ENCODE measurements at regions not wholly inside any gene's neighbourhood (a gene's known extent, or its start where the extent isn't known, plus 50 kb on each side); places are given as distances from the start of the nearest gene placed in this dataset.
"Not testable (repeated sequence)": the region's sequence is repeated elsewhere in the genome, so short reads cannot be mapped to it uniquely, and the experiment has no call there.

DNA sequence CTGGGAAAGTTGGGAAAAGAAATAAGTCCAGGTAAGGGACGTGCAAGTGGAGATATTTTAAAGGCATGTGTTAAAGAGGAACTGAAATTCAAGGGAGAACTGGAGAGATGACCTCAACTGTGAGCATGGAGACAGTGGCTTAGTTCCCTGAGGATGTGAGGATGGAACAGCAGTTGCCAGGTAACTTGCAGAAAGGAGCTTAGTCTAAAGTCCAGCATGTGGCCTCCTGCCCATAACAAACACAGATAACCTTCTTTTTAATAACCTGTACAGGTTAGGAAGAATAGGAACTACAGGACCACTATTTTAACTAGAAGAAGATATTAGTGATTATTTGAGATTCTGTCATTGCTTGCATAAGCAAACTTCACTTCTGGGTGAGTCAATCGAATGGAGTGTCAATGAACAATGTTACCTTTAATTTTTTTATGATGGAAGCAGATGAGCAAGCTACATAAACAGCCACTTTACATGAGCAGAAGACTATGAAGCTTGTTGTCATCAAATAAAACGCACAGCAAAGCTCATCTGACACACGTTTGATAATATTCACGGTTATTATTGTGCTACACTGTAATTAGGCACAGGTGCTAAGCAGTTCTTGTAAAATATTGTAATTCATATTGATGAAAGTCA is 291.7 kb upstream of the DDHD1 start:
- no peak for DNase-seq

DNA sequence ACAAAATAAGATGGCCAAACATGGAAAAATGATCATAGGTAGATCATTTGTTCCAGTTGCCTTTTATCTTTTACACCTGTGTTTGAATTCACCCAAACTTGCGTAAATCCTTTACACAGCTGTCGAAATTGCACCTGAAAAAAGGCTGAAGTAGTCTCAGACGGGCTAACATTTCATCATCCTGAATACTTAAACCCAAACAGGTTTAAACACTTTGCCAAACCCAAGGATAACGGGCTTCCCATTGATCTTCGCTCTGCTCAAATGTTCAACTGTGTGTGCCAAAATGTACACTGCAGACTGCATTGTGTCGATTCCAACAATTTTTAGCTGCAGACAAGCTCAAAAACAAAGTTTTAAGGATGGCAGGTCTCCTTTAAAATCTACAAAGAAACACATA is 288.7 kb upstream of the DDHD1 start:
- DNase-seq: no peak

DNA sequence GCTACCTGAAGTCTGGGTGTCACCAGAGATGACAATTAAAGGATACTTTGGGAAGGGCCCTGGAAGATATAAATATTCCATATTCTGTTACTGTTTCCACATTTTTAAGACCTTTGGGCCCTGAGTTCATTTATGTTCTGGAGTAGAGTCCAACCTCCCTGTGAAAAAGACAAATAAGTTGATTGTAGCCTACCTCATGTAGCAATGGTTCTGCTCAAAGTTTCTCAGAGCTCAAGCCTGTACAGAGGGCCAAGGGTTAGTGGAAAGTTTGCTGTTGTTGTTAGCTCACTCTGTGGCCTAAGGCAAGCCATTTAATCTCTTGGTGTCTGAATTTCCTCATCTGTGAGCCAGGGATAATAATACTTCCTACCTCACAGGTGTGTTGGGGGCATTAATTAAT is 284.7 kb upstream of the DDHD1 start:
- DNase-seq: no peak

DNA sequence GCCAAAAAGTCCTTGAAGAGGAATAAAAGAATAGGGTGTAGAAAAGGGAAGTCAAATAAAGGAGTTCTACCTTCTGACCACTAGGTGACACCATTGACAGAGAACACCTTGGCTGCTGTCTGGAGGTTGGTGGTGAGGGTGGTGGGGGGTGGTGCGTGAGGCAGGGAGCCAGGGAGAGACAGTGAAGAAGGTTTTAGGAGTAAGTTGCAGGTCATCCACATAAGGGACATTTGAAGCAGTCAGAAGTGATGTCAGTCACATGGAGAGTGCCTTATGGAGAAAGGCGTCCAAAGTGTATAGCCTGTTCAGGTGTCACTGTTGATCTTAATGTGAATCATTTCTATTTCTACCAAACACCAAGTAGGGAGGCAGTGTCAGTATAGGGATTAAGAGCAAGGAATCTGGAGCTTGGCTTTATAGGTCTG is 279.3 kb upstream of the DDHD1 start:
- DNase-seq: no peak

DNA sequence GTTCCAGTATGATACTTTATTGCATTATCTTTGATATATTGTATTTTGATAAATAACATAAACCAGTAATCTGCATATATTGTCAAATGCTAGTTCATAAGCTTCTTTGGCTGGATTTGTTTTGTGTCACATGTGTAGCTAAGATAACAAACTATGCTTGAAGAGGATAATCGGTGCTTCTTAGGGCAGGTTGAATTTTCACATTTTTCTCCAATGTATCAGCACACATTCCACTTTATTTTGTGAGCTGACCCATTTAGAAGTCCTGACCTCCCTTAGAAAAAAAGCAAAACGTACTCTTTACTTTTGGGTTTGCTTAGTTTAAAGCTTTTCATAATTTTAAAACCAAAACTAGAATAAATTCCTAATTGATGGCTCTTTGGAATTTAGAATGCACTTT is 277.7 kb upstream of the DDHD1 start:
- no peak for DNase-seq

DNA sequence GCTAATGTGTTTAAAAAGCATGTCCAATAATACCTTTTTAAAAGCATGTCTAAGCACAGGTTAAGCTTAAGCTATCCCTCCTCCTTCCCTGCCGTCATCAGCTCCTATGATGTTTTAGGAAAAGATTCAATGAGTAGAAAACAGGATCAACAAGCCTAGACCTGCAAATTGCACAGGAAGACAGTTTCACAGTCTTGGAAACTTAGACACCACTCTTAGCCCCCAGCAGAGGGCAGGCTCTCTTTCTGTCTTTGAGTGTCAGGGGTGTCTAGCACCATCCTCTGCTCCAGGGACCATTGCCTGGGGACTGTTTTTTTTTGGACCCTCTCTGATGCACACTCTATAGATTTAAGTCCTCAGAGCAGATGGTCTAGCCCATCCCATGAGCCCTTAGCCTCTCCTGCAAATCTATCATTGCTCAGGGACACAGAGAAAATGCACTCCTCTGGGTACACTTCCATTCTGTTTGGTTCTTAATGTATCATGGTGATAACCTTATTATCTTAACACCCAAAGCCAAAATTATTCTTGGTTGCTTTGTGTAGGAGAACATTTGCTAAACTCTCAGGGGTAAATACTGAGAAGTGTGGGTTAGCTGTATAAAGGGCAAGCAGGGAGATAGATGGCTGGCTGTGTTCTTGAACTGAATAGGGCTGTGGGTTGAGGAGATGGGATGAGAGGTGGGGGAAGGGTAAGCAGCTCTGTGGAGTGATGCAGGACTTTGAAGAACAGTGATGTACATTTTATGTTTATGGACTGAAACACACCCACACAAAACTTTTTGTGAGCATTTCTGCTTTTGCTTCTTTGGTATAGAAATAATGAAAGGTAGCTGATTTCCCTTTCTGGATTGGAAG is 259.9 kb upstream of the DDHD1 start:
- DNase-seq: no peak

DNA sequence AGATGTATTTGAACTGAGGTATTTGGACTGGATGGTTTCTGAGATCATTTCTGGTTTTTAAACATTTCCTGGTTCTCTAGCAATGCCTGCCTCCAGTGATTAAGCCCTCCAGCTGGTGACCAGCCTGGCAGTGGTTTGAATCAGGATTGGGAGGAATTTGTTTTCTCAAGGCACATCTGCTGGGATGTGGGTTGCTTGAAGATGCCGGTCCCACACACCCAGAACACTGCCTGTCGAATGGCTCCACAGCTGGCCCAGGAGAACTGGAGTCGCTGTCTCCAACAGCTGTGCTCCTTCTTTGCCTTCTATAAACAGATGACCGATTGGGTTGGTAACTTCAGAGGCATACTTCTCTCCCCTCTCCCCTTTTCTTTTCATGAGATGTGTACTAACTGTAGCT is 258.0 kb upstream of the DDHD1 start:
- DNase-seq: no peak

DNA sequence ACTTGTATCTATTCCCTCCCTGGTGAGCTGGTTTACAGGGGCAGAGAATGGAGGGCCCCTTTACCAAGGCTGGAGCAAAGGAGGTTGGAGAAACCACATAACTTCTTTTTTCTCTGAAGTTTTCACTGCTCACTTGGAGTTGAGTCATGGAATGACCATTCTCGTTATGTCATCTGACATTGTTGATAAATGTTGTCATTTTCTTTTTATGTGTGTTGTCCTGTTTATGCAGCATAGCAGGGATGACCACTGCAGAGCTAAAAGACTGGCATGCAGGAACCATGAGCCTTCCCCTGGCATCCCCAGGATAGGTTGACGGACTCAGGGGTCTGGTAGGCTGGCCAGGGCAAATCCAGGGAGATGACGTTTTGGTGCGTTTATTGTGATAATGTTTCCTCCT is 256.8 kb upstream of the DDHD1 start:
- DNase-seq: no peak

DNA sequence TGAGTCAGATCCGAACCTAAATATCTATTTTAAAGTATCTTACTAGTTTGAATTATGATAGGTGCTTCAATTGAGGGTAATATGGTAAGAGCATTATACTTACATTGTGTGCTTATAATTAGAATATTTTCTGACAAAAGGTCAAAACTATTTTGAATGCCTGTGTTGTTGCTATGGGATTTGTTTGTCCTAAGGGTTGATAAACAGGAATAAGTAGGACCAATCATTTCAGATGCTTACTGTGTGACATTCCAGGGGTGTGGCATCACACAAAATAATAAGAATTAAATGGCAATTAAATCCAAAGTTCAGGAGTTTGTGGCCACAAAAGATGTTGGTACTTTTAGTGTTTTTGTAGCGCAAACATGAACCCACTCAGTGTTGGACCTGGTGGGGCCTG is 256.2 kb upstream of the DDHD1 start:
- DNase-seq: no peak

DNA sequence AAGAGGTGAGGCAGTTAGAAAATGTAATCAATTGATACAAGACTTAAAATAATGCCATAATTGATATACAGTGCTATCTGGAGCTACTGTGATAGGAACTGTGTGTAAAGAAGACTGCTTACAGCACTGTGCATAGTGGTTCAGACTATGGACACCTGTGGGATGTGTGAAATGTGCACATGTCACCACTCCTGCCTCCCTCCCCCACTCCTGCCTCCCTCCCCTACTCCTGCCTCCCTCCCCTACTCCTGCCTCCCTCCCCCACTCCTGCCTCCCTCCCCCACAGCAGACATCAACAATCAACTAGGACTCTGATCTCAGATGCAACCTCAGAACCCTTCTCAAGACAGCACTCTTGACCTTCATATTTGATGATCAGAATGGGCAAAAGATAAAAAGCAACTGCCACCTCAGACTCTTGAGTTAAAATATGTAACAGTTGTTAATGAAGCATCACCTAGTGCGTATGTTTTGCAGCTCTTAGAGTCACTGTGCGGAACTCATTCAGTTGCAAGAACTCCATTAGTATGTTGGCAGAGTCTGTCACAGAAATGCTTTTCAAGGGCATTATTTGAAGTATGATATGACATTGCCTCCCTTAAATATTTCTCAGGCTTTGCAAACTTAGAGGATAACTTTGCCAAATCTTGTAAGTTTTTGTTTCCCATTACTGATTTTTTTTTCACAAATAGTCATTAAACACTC is 255.2 kb upstream of the DDHD1 start:
- no peak for DNase-seq

DNA sequence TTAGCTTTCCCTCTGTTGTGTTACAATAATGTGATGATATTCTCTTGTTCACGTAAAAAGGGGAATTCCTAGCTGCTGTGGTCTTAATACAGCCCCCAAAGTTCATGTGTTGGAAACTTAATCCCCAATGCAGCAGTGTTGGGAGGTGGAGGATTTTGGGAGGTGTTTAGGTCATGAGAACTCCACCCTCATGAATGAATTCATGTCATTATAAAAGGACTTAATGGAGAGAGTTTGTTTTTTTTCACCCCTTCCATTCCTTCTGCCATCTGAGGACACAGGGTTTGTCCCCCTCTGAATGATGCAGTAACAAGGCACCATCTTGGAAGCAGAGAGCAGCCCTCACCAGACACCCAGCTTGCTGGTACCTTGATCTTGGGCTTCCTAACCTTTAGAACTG is 253.4 kb upstream of the DDHD1 start:
- DNase-seq: no peak

DNA sequence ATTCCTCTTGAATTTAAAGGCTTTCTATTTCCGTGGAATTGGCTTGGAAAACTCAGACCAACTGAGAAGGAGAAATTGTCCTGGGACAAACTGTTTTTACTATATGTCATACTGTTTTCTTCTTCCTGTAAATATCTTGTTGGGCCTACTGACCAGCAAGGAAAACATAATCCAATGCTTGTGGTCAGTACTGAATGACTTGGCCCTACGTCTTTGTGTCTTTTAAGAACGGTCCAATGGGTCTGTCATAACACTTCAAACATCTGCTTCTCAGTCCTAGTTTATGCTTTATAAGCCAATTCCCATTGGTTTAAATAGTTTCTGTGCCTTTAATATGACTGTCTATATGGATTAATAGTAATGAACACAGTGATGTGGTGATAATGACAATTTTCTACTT is 248.5 kb upstream of the DDHD1 start:
- DNase-seq: no peak

DNA sequence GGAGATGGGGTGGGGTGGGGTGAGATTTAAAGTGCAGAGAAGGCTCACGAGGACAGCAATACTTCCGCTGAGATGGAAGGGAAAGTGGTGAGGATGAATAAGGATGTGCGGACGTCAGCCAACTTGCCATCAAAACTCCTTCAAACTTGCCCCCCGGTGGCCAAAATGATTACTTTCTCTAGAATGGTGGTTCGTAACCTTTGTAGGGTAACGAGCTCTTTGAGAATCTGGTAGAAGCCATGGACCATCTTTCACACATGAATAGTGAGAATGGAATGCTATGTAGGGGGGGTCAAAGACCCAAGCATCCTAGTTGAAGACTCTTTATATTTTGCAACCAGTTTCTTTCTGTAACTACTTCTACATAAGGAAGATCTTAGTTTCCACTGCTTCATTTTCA is 245.9 kb upstream of the DDHD1 start:
- no peak for DNase-seq

DNA sequence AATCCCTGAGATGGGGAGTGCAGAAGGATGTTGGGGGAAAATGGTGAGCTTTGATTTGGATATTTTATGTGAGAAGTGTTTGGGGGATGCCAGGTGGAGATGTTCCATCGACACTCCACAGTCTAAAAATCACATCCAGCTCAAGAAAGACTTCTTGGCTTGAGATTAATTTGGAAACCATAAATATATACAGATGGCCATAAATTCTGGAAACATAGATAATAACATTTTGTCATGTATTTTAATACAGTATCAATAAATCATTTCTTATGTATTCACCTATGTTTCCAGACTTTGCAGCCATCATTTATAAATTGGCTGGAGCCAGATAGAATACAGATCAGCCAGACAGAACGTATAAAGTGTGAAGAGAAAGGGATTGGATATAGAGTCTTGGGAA is 245.5 kb upstream of the DDHD1 start:
- no peak for DNase-seq

DNA sequence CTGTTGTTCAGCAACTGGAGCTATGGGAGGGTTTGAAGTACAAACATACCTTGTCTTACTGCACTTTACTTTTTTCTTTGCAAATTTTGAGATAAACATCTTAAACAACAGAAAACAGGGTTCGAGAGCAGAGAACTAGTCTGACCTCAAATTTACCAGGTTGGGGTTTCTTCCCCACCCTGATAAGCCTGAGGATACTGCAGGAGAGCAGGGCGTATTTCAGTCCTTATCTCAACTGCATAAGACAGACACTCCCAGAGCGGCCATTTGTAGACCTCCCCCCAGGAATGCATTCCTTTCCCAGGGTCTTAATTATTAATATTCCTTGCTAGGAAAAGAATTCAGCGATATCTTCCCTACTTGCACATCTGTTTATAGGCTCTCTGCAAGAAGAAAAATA is 242.1 kb upstream of the DDHD1 start:
- not testable (repeated sequence) for DNase-seq

DNA sequence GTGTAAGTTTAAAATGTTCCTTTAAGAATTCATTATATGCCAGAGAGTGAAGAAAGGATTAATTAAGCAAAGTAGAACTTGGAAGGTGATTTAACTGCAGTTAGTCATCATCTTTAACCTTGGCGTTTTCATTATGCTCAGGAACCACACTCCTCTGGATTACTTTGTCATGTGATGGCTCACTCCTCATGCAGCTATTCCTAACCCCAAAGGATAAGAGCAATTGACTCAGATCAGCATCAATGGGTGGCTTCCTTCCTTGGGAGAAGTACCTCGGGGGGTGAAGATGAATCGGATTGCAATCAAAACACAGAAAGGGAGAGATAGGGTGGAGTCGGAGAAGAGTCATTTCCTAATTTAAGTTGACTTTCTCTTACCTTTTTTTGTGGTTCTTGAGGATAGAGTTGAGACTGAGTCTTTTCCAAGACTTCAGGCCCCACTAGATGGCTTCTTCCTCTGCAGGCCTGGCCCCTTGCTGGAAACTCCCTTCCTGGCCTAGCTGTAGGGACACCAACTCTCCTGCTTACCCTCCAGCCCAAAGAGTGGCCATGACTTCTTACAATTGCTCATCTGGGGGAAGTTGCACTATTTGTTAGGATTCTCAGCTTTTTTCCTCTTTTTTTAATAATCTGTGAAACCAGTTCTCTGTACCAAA is 238.6 kb upstream of the DDHD1 start:
- DNase-seq: no peak

DNA sequence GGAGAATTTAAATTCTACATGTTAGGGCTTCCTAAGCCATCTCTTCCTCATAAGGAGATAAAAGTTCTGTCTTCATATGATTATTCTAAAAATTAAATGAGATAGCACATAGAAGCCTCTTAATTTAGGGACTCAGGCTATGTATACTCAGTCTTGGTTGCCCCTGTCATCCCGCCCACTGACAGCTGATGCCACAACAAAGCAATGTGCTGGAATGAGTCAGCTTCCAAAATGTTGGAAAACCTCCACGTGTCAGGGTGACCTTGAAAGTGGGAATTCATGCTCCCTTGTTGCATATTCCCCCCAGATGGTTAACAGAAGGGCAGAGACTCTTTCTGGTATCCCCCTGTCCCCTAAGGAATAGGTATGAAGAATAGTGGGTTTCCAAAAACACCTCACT is 238.0 kb upstream of the DDHD1 start:
- DNase-seq: no peak

DNA sequence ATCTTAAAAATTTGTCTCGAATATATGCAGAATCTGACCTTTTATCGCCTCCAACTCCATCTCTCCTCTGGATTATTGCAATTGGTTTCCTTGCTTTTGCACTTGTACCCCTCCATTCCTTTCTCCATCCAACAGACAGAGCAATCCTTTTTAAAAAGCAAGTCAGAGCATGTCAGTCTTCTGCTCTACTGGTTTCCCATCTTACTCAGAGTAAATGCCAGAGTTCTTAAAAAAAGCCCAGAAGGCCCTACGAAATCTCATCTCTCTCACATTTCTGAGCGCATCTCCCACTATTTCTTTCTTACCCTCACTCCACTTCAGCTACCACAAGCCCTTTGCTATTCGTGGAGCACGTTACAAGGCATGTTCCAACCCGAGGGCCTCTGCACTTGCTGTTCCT is 236.9 kb upstream of the DDHD1 start:
- no peak for DNase-seq

DNA sequence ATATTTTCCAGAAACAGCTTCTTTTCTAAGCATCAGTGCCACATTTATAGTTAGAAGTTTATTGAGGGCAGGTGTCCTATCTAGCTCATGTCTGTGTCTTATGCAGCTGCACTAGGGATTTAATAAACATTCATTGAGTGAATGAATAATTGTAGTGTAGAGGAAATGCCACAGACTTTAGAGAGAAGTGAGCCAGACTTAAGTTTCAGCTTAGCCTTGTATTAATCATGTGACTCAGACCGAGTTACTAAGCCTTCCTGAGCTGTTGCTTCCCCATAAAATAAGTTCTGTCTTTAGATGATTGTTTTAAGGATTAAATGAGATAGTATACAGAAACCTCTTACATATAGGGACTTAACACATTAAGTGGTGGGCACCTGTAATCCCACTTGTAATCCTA is 236.1 kb upstream of the DDHD1 start:
- DNase-seq: no peak

DNA sequence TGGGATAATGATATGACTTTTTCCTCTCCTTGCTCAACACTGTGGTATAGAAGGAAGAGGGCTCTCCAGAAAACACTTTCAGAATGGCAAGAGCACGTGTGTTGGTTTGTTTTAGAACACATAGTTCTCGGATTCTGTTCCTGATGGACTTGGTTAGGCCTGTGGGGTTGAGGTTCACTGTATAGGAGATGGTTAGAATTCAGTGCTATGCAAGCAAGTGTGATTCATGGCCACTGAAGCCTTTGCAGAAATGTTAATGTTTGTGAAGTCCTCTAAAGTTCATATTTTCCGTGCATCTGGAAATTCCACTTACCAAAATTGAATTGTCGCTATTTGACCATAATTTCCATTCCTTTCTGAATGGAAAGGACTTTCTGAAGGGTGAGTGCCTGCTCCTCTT is 233.2 kb upstream of the DDHD1 start:
- DNase-seq: no peak

DNA sequence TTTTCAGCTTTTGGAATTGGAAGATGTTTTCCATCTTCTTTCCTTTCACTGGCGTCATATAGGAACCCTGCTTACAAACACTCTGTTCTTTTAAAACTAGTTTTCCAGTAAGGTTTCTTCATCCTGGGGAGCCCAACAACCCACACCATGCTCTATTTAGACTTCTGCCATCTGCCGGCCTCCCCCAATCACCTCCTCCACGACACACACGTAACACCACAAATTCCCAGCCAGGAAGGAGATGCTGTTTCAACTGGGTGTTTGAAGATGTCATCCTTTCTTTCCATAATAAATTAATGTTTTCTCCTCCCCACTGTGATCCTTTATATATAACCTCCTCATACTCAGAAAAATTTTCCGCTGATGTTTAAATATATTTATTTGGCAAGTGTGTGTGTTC is 231.4 kb upstream of the DDHD1 start:
- no peak for DNase-seq

DNA sequence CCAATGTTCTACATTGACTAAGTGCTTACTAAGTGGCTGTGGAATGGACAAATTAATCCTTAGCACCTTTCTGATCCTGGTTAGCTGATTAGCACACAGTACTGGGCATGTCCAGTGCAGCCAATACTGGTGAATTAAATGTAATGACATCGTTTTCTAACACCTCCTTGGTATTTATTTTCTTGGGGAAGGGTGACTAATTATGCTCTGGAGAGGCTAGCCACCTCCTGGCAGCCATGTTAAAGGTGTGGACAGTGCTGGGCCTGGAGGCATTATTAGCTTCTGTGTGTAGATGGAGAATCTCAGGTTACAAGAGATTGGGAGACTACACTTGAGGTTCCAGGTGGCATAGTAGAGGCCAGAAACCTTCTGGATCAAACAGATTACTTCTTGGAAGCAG is 230.9 kb upstream of the DDHD1 start:
- DNase-seq: no peak

DNA sequence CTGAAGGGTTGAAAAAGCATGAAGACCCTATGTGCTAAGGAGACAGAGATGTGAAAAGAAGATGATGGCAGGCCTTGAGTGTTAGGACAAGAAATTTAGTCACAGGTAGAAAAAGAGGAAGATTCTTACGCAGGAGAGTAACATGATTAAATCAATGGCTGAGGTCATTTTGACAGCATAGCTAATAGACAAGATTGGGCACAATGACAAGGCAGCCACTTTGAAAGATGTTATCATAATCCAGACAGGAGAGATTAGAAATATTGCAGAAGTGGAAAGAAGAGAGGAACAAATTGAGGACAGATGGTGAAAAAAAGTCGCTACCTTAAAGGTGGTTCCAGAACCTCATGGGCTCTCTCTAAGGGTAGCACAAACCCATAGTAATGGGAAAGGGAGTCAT is 228.8 kb upstream of the DDHD1 start:
- DNase-seq: no peak

DNA sequence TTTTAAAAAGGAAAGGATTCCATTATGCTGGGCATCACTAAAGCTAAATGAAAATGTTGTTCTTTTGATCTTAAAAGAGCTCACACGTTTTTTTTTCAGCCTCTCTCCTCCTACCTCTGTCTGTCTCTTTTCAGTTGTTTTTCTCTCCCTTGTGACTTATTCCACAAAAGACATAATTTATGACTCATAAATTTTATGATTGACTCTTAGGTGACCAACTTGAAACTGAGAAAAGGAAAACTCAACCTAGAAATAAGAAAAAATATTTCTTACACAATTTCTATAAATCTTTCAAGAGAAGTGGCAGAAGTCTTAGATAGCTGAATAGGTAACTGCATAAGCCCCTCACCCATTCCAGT is 227.7 kb upstream of the DDHD1 start:
- no peak for DNase-seq

Data from CD4-positive, alpha-beta T cell treated with Interferon gamma for 1 hour (primary cell).